ENCODE measurements at regions not wholly inside any gene's neighbourhood (a gene's known extent, or its start where the extent isn't known, plus 50 kb on each side); places are given as distances from the start of the nearest gene placed in this dataset.
"Not testable (repeated sequence)": the region's sequence is repeated elsewhere in the genome, so short reads cannot be mapped to it uniquely, and the experiment has no call there.

- DNase-seq, result not testable (repeated sequence)
These were observed 69.1 kb upstream of the ZNF91 start for GRCh38 chr19:23464349-23464748.

- no peak for DNase-seq
These were observed 65.8 kb upstream of the ZNF91 start for GRCh38 chr19:23461120-23461519.

- no peak for DNase-seq
These were observed 65.4 kb upstream of the ZNF91 start for GRCh38 chr19:23460656-23461055.
